HL-60 (cell line): ENCODE measurements at regions not wholly inside any gene's neighbourhood (a gene's known extent, or its start where the extent isn't known, plus 50 kb on each side); places are given as distances from the start of the nearest gene placed in this dataset.

Source experiments
- DNase-seq, 2 experiments: peaks; one replicate each; pipeline ENCODE4 v3.0.0-alpha.2; 2010 to 2020; ENCODE audit warnings: low read depth in 1 of 2, low spot score in 1 of 2
- H3K27ac ChIP-seq: fragments of 250-450 bp; sonication (Bioruptor Pico); replicated peaks from 2 replicates; pipeline ENCODE4 v1.5.1; 2020; ENCODE audit warnings: mild to moderate bottlenecking, moderate library complexity
- H3K27me3 ChIP-seq: fragments of 250-450 bp; sonication (Bioruptor Pico); 2 replicates; pipeline ENCODE4 v1.5.1; 2021; ENCODE audit warnings: mild to moderate bottlenecking, moderate library complexity; ENCODE audit not compliant: insufficient read depth, poor library complexity, severe bottlenecking
- H3K4me3 ChIP-seq: replicated peaks from 2 replicates; pipeline ENCODE4 v1.5.1; 2011; ENCODE audit warnings: mild to moderate bottlenecking, control low read depth, low read length; ENCODE audit not compliant: insufficient read depth
- GABPA ChIP-seq: IDR thresholded peaks from 2 replicates; pipeline ENCODE4 v1.6.1; 2012; ENCODE audit warnings: low read depth
- POLR2AphosphoS5 ChIP-seq: IDR thresholded peaks from 2 replicates; pipeline ENCODE4 v1.6.1; 2012; ENCODE audit warnings: low read depth
- SPI1 ChIP-seq: IDR thresholded peaks from 2 replicates; pipeline ENCODE4 v1.6.1; 2012; ENCODE audit warnings: low read depth, mild to moderate bottlenecking, borderline replicate concordance
- TF ChIP-seq, protein P1 (sequence below): IDR thresholded peaks from 2 replicates; pipeline ENCODE4 v1.6.1; 2012; ENCODE audit warnings: low read depth; ENCODE audit not compliant: insufficient replicate concordance
- TF ChIP-seq, protein P2 (sequence below): IDR thresholded peaks from one replicate; pipeline ENCODE4 v1.5.1; 2011; ENCODE audit warnings: low read length, control low read depth, inconsistent platforms; ENCODE audit not compliant: insufficient read depth

- DNase-seq = no peak
- no peaks in the 10 kb centered on the region for H3K27me3 ChIP-seq
- H3K4me3 ChIP-seq = no peak overlapping the region
- TF ChIP-seq GABPA (no peak), SPI1 (no peak), POLR2AphosphoS5 (no peak)
- TF ChIP-seq, protein P1, sequence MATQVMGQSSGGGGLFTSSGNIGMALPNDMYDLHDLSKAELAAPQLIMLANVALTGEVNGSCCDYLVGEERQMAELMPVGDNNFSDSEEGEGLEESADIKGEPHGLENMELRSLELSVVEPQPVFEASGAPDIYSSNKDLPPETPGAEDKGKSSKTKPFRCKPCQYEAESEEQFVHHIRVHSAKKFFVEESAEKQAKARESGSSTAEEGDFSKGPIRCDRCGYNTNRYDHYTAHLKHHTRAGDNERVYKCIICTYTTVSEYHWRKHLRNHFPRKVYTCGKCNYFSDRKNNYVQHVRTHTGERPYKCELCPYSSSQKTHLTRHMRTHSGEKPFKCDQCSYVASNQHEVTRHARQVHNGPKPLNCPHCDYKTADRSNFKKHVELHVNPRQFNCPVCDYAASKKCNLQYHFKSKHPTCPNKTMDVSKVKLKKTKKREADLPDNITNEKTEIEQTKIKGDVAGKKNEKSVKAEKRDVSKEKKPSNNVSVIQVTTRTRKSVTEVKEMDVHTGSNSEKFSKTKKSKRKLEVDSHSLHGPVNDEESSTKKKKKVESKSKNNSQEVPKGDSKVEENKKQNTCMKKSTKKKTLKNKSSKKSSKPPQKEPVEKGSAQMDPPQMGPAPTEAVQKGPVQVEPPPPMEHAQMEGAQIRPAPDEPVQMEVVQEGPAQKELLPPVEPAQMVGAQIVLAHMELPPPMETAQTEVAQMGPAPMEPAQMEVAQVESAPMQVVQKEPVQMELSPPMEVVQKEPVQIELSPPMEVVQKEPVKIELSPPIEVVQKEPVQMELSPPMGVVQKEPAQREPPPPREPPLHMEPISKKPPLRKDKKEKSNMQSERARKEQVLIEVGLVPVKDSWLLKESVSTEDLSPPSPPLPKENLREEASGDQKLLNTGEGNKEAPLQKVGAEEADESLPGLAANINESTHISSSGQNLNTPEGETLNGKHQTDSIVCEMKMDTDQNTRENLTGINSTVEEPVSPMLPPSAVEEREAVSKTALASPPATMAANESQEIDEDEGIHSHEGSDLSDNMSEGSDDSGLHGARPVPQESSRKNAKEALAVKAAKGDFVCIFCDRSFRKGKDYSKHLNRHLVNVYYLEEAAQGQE = no peak
- TF ChIP-seq, protein P2, sequence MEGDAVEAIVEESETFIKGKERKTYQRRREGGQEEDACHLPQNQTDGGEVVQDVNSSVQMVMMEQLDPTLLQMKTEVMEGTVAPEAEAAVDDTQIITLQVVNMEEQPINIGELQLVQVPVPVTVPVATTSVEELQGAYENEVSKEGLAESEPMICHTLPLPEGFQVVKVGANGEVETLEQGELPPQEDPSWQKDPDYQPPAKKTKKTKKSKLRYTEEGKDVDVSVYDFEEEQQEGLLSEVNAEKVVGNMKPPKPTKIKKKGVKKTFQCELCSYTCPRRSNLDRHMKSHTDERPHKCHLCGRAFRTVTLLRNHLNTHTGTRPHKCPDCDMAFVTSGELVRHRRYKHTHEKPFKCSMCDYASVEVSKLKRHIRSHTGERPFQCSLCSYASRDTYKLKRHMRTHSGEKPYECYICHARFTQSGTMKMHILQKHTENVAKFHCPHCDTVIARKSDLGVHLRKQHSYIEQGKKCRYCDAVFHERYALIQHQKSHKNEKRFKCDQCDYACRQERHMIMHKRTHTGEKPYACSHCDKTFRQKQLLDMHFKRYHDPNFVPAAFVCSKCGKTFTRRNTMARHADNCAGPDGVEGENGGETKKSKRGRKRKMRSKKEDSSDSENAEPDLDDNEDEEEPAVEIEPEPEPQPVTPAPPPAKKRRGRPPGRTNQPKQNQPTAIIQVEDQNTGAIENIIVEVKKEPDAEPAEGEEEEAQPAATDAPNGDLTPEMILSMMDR = no peak
- H3K27ac ChIP-seq = no peak overlapping the region
Observed at GRCh38 chr4:152150214-152150613, 385.7 kb downstream of the FBXW7 start.

- no peak for DNase-seq
- H3K4me3 ChIP-seq = no peak overlapping the region
- no peak overlapping the region for H3K27ac ChIP-seq
- TF ChIP-seq, protein P2 = no peak
- TF ChIP-seq SPI1 (no peak), POLR2AphosphoS5 (no peak), GABPA (no peak)
- TF ChIP-seq, protein P1 = no peak
- no peaks in the 10 kb centered on the region for H3K27me3 ChIP-seq
Observed at GRCh38 chr4:152149745-152150144, 386.1 kb downstream of the FBXW7 start.

GRCh38 chr4:152148057-152148456 lies 387.2 kb upstream of the GATB start:
- no peak overlapping the region for H3K27ac ChIP-seq
- no peak for DNase-seq
- no peaks in the 10 kb centered on the region for H3K27me3 ChIP-seq
- H3K4me3 ChIP-seq = no peak overlapping the region
- no peak for TF ChIP-seq GABPA
- TF ChIP-seq, protein P1 = no peak
- no peak for TF ChIP-seq SPI1
- TF ChIP-seq, protein P2 = no peak
